H9 (cell line): ENCODE measurements at regions not wholly inside any gene's neighbourhood (a gene's known extent, or its start where the extent isn't known, plus 50 kb on each side); places are given as distances from the start of the nearest gene placed in this dataset.

Experiments used
- DNase-seq: peaks from one replicate; pipeline ENCODE4 v3.0.0-alpha.2; 2017
- H2AFZ ChIP-seq: one replicate; pipeline ENCODE4 v1.6.1; 2013; ENCODE audit warnings: mild to moderate bottlenecking, low read length, control low read depth, moderate library complexity
- H2AK5ac ChIP-seq: 2 replicates; pipeline ENCODE4 v1.6.1; 2013; ENCODE audit warnings: low read length, control low read depth, mixed read lengths; ENCODE audit not compliant: insufficient read length
- H2BK120ac ChIP-seq: one replicate; pipeline ENCODE4 v1.6.1; 2013; ENCODE audit warnings: low read depth, mild to moderate bottlenecking, low read length, control low read depth, inconsistent platforms; ENCODE audit not compliant: poor library complexity, severe bottlenecking
- H2BK12ac ChIP-seq: 2 replicates; pipeline ENCODE4 v1.6.1; 2013; ENCODE audit warnings: low read length, control low read depth, mixed read lengths, low read depth; ENCODE audit not compliant: insufficient read length
- H2BK15ac ChIP-seq: 2 replicates; pipeline ENCODE4 v1.6.1; 2013; ENCODE audit warnings: low read depth, low read length, control low read depth
- H2BK20ac ChIP-seq: one replicate; pipeline ENCODE4 v1.6.1; 2013; ENCODE audit warnings: low read depth, mild to moderate bottlenecking, low read length, control low read depth, inconsistent platforms; ENCODE audit not compliant: poor library complexity, severe bottlenecking
- H2BK5ac ChIP-seq: 2 replicates; pipeline ENCODE4 v1.6.1; 2013; ENCODE audit warnings: low read length, control low read depth, mixed read lengths; ENCODE audit not compliant: insufficient read length
- H3K14ac ChIP-seq: 2 replicates; pipeline ENCODE4 v1.6.1; 2013; ENCODE audit warnings: low read length, control low read depth; ENCODE audit not compliant: insufficient read depth
- H3K18ac ChIP-seq: 2 replicates; pipeline ENCODE4 v1.6.1; 2013; ENCODE audit warnings: low read depth, mild to moderate bottlenecking, mixed read lengths, low read length, control low read depth; ENCODE audit not compliant: insufficient read length
- H3K23ac ChIP-seq: 2 replicates; pipeline ENCODE4 v1.6.1; 2013; ENCODE audit warnings: low read length, control low read depth, mixed read lengths, low read depth; ENCODE audit not compliant: insufficient read length
- H3K23me2 ChIP-seq: 2 replicates; pipeline ENCODE4 v1.6.1; 2013; ENCODE audit warnings: low read depth, mild to moderate bottlenecking, mixed read lengths, low read length, control low read depth; ENCODE audit not compliant: insufficient read length, poor library complexity, severe bottlenecking
- H3K27ac ChIP-seq: 2 replicates; pipeline ENCODE4 v1.5.1; 2013; ENCODE audit warnings: low read length, control low read depth, mixed read lengths, low read depth; ENCODE audit not compliant: insufficient read length
- H3K27me3 ChIP-seq: 2 replicates; pipeline ENCODE4 v1.6.1; 2013; ENCODE audit warnings: low read length, control low read depth, inconsistent platforms; ENCODE audit not compliant: insufficient read depth
- H3K4ac ChIP-seq: 2 replicates; pipeline ENCODE4 v1.6.1; 2013; ENCODE audit warnings: low read depth, mild to moderate bottlenecking, control low read depth, inconsistent platforms, low read length, moderate library complexity
- H3K4me1 ChIP-seq: 2 replicates; pipeline ENCODE4 v1.6.1; 2013; ENCODE audit warnings: low read length, control low read depth, inconsistent platforms; ENCODE audit not compliant: insufficient read depth
- H3K4me2 ChIP-seq: 2 replicates; pipeline ENCODE4 v1.6.1; 2013; ENCODE audit warnings: low read length, control low read depth, mixed read lengths; ENCODE audit not compliant: insufficient read length, insufficient read depth
- H3K56ac ChIP-seq: 2 replicates; pipeline ENCODE4 v1.6.1; 2013; ENCODE audit warnings: low read depth, mild to moderate bottlenecking, mixed read lengths, low read length, control low read depth; ENCODE audit not compliant: insufficient read length
- H3K79me1 ChIP-seq: 2 replicates; pipeline ENCODE4 v1.6.1; 2013; ENCODE audit warnings: low read depth, mild to moderate bottlenecking, moderate library complexity, low read length, control low read depth, inconsistent platforms; ENCODE audit not compliant: insufficient read depth, poor library complexity, severe bottlenecking
- H3K79me2 ChIP-seq: 2 replicates; pipeline ENCODE4 v1.6.1; 2013; ENCODE audit warnings: low read length, control low read depth, inconsistent platforms; ENCODE audit not compliant: insufficient read depth
- H3K9ac ChIP-seq: 2 replicates; pipeline ENCODE4 v1.6.1; 2013; ENCODE audit warnings: low read length, control low read depth, mixed read lengths; ENCODE audit not compliant: insufficient read length; ENCODE audit errors: extremely low read depth
- H3K9me3 ChIP-seq: one replicate; pipeline ENCODE4 v1.6.1; 2013; ENCODE audit warnings: low read depth, low read length, inconsistent platforms; ENCODE audit not compliant: control insufficient read depth
- H3T11ph ChIP-seq: one replicate; pipeline ENCODE4 v1.6.1; 2013; ENCODE audit warnings: mild to moderate bottlenecking, low read length, control low read depth, inconsistent platforms
- H4K20me1 ChIP-seq: one replicate; pipeline ENCODE4 v1.6.1; 2013; ENCODE audit not compliant: control insufficient read depth, insufficient read length, insufficient read depth
- H4K5ac ChIP-seq: 2 replicates; pipeline ENCODE4 v1.6.1; 2013; ENCODE audit warnings: low read depth, mild to moderate bottlenecking, mixed read lengths, low read length, control low read depth; ENCODE audit not compliant: insufficient read length
- H4K8ac ChIP-seq: replicated peaks from 2 replicates; pipeline ENCODE4 v1.6.1; 2013; ENCODE audit warnings: low read length, control low read depth, mixed read lengths, low read depth; ENCODE audit not compliant: insufficient read length
- H4K91ac ChIP-seq: 2 replicates; pipeline ENCODE4 v1.6.1; 2013; ENCODE audit warnings: low read depth, mild to moderate bottlenecking, moderate library complexity, mixed read lengths, low read length, control low read depth; ENCODE audit not compliant: insufficient read length
- H3K27ac Mint-ChIP-seq, 3 experiments: 2 replicates in 2 of 3; 3 replicates in 1 of 3; pipeline ENCODE4 v1.8.0; 2020 to 2021; ENCODE audit warnings: mixed read lengths in 3 of 3, mild to moderate bottlenecking in 1 of 3, moderate library complexity in 1 of 3
- H3K27me3 Mint-ChIP-seq: 2 replicates; pipeline ENCODE4 v1.8.0; 2021; ENCODE audit warnings: low read depth, mild to moderate bottlenecking, moderate library complexity, mixed read lengths
- H3K36me3 Mint-ChIP-seq, 3 experiments: 2 replicates in 2 of 3; 3 replicates in 1 of 3; pipeline ENCODE4 v1.8.0; 2020 to 2021; ENCODE audit warnings: low read depth in 3 of 3, mixed read lengths in 3 of 3; ENCODE audit not compliant: insufficient read depth in 1 of 3
- H3K4me1 Mint-ChIP-seq, 2 experiments: 2 replicates each; pipeline ENCODE4 v1.8.0; 2020; ENCODE audit warnings: mixed read lengths in 2 of 2
- H3K4me3 Mint-ChIP-seq, 2 experiments: 2 replicates in 1 of 2; 3 replicates in 1 of 2; pipeline ENCODE4 v1.8.0; 2020 to 2021; ENCODE audit warnings: mild to moderate bottlenecking in 2 of 2, mixed read lengths in 2 of 2, moderate library complexity in 1 of 2
- H3K9me3 Mint-ChIP-seq, 2 experiments: 2 replicates in 1 of 2; 3 replicates in 1 of 2; pipeline ENCODE4 v1.8.0; 2020; ENCODE audit warnings: mild to moderate bottlenecking in 2 of 2, mixed read lengths in 2 of 2, moderate library complexity in 1 of 2
- CTCF ChIP-seq: fragments of 200-600 bp; sonication (generic); conservative IDR thresholded peaks from 3 replicates; pipeline ENCODE4 v1.8.0; 2021; ENCODE audit warnings: antibody characterized with exemption, mild to moderate bottlenecking
- WGBS: extraction: QIAGEN DNeasy Blood & Tissue Kit; methylation state at CpG from one replicate; pipeline ENCODE4 v1.1.7; 2013; ENCODE audit warnings: missing lambda C conversion rate, low lambda C conversion rate, mixed read lengths; ENCODE audit not compliant: insufficient read length; ENCODE audit errors: extremely low coverage; 5-methylcytosine and 5-hydroxymethylcytosine counted together

- Histone ChIP-seq H2AFZ (no peak overlapping the region), H3K4me2 (no peak overlapping the region), H3K56ac (no peak overlapping the region), H3K79me1 (no peaks in the 10 kb centered on the region), H4K5ac (no peak overlapping the region), H2BK15ac (no peak overlapping the region), H3K9me3 (no peaks in the 10 kb centered on the region), H2BK120ac (no peak overlapping the region), H2BK20ac (no peak overlapping the region), H3K14ac (no peak overlapping the region), H3K4me1 (no peaks in the 10 kb centered on the region), H4K20me1 (no peaks in the 10 kb centered on the region), H4K8ac (no peak overlapping the region), H2BK5ac (no peak overlapping the region), H2BK12ac (no peak overlapping the region), H3T11ph (no peak overlapping the region), H3K23me2 (no peaks in the 10 kb centered on the region), H3K9ac (no peak overlapping the region), H3K79me2 (no peaks in the 10 kb centered on the region), H3K23ac (no peak overlapping the region), H3K4ac (no peak overlapping the region), H3K27ac (no peak overlapping the region), H3K27me3 (no peaks in the 10 kb centered on the region), H4K91ac (no peak overlapping the region), H3K18ac (no peak overlapping the region), H2AK5ac (no peak overlapping the region)
- peaks cover 7% of the 10 kb centered on the region for H3K27me3 Mint-ChIP-seq
- no peaks in the 10 kb centered on the region for H3K9me3 Mint-ChIP-seq
- no CpG with 5 or more reads among the region's 2 CpGs for WGBS
- H3K27ac Mint-ChIP-seq = no peak overlapping the region
- TF ChIP-seq CTCF = no peak
- no peak overlapping the region for H3K4me3 Mint-ChIP-seq
- no peak for DNase-seq
- no peaks in the 10 kb centered on the region for H3K36me3 Mint-ChIP-seq
- no peaks in the 10 kb centered on the region for H3K4me1 Mint-ChIP-seq
These were observed 214.6 kb downstream of the CBLN2 start for GRCh38 chr18:72329533-72329932.
